ENCODE measurements at regions not wholly inside any gene's neighbourhood (a gene's known extent, or its start where the extent isn't known, plus 50 kb on each side); places are given as distances from the start of the nearest gene placed in this dataset.

- TF ChIP-seq ATF1 (CRISPR knock-in tag; IDR thresholded peaks at IDR 0.05) (peak; percentile 30; the same call in 1 of the 2 replicates), ZNF335 (CRISPR knock-in tag; IDR thresholded peaks at IDR 0.05) (0 out of 2 replicates have a peak, but pooled peaks have one; percentile 19), SOX6 (IDR thresholded peaks at IDR 0.05) (no peak), SOX6 (CRISPR knock-in tag; IDR thresholded peaks at IDR 0.05) (peak; percentile 44), PHF21A (CRISPR knock-in tag; IDR thresholded peaks at IDR 0.05) (peak; percentile 29; the same call in 1 of the 2 replicates), PPARG (CRISPR knock-in tag; conservative IDR thresholded peaks at IDR 0.05) (peak; percentile 95), FOXA3 (CRISPR knock-in tag; IDR thresholded peaks at IDR 0.05) (peak; percentile 49), TOE1 (CRISPR knock-in tag; IDR thresholded peaks at IDR 0.05) (no peak)
Measured at GRCh38 chr5:126368239-126368812, 54.9 kb upstream of the GRAMD2B start (continued).

DNA sequence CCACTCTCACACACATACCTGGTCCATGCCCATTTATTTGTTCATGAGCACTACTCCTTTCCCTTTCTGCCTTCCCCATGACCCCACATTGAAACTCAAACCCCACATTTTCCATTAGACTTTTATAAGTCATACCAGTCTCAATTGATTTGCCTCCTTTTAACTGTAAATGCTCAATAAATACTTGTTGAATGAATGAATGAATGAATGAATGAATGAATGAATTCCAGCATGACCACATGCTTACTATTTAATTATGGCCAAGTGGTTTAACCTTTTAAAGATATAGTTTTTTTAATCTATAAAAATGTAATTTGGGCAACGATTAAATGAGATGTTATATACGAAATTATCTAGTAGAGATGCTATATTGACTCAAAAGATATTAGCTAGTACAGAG lies 54.1 kb upstream of the GRAMD2B start:
- Histone ChIP-seq H3K4me2 (ENCODE audit: low read depth, low read length) (peak overlapping the region; percentile 92), H3K9me3 (ENCODE audit: low read length) (no peaks in the 10 kb centered on the region), H3K4me3 (replicated peaks in 1 of 3; ENCODE audit: insufficient read depth in 1 of 3, low read depth in 2 of 3, low read length in 3 of 3) (peak overlapping the region in 2 of 3 experiments; percentile 75 to 85; a peak in 3 of 6 replicates), H3K79me2 (ENCODE audit: insufficient read depth, low read length) (peaks cover 25% of the 10 kb centered on the region), H4K20me1 (ENCODE audit: insufficient read depth, low read length) (no peaks in the 10 kb centered on the region), H3K36me3 (replicated peaks in 1 of 2; ENCODE audit: control insufficient read depth in 1 of 2, insufficient read depth in 2 of 2, low read length in 2 of 2) (no peaks in the 10 kb centered on the region), H3K27ac (ENCODE audit: extremely low read length, insufficient read depth, low read length) (peak overlapping the region; percentile 87), H2AFZ (ENCODE audit: low read length) (peak overlapping the region; percentile 49), H3K4me1 (ENCODE audit: insufficient read depth, low read length) (peaks cover 78% of the 10 kb centered on the region), H3K9ac (ENCODE audit: insufficient read depth, low read depth, low read length) (no peak overlapping the region), H3K27me3 (ENCODE audit: control insufficient read depth in 1 of 2, insufficient read depth in 2 of 2, low read length in 2 of 2) (no peaks in the 10 kb centered on the region; a peak in 1 of 5 replicates)
- DNase-seq (ENCODE audit: low spot score) (no peak), ATAC-seq (no peak), FAIRE-seq (no peak)
- in situ Hi-C loops (cut with HindIII; ENCODE audit: extremely low pct_ligation_motif_present, low pct_unique_long_range_greater_than_20kb) (no loop called here), intact Hi-C loops (cut with micrococcal nuclease; ENCODE audit: unreplicated experiment) (loop anchor here (10.0 kb wide), 3 partner anchors 406 to 1704 kb away; partner anchors contain the start of gene LMNB1)
- POLR2A ChIA-PET, result interaction anchor here (2.7 to 3.0 kb wide), 2 partner anchors 103 to 226 kb away, joined by 10 to 24 read pairs; partner anchors contain the start of gene ALDH7A1
- CTCF ChIA-PET (ENCODE audit: low intra/inter-chr PET ratio, low total read pairs), result no interaction called here
- WGBS (ENCODE audit: low lambda C conversion rate), result 29% methylated on average over 2 of the region's 2 CpGs
- BruUV-seq (replicated peaks), result no TSS peak
- TF ChIP-seq SALL1 (CRISPR knock-in tag; IDR thresholded peaks at IDR 0.05), result no peak
- no peak for TF ChIP-seq ZNF556 (CRISPR knock-in tag; IDR thresholded peaks at IDR 0.05; ENCODE audit: borderline replicate concordance)
- TF ChIP-seq REST (IDR thresholded peaks at IDR 0.05; ENCODE audit: borderline replicate concordance in 1 of 2, low read depth in 1 of 2, low read length in 2 of 2), result no peak
- peak; percentile 90 for TF ChIP-seq ZNF24 (IDR thresholded peaks at IDR 0.05)
- no peak for TF ChIP-seq ZKSCAN8 (CRISPR knock-in tag; IDR thresholded peaks at IDR 0.05; ENCODE audit: borderline replicate concordance)
- no peak for TF ChIP-seq SMAD9 (CRISPR knock-in tag; IDR thresholded peaks at IDR 0.05)

Measured in HepG2 (cell line).